ENCODE measurements at regions not wholly inside any gene's neighbourhood (a gene's known extent, or its start where the extent isn't known, plus 50 kb on each side); places are given as distances from the start of the nearest gene placed in this dataset.

GRCh38 chr6:41996997-41997396 is 53.3 kb upstream of the TAF8 start:
- Histone ChIP-seq H3K27ac (ENCODE audit: low read length) (peak overlapping the region; percentile 77), H3K4me1 (ENCODE audit: control insufficient read depth, insufficient read depth, low read length) (peaks cover 9% of the 10 kb centered on the region), H3K27me3 (ENCODE audit: control insufficient read depth, insufficient read depth, low read length) (no peaks in the 10 kb centered on the region), H3K4me3 (ENCODE audit: low read length) (no peak overlapping the region), H3K9me3 (ENCODE audit: control insufficient read depth, low read depth, low read length) (no peaks in the 10 kb centered on the region), H3K36me3 (ENCODE audit: control insufficient read depth, insufficient read depth, low read length) (no peaks in the 10 kb centered on the region)
- peak; percentile 88 to 95 for DNase-seq
- WGBS (ENCODE audit: insufficient coverage, low lambda C conversion rate) = no CpG with 5 or more reads among the region's 2 CpGs

- peak overlapping the region; percentile 77 for H3K27ac ChIP-seq (ENCODE audit: low read length)
Measured at GRCh38 chr6:41997456-41997855, 52.9 kb upstream of the TAF8 start.

More at GRCh38 chr6:41997456-41997855, 52.9 kb upstream of the TAF8 start:
- H3K27me3 ChIP-seq (ENCODE audit: control insufficient read depth, insufficient read depth, low read length) = no peaks in the 10 kb centered on the region
- no peaks in the 10 kb centered on the region for H3K36me3 ChIP-seq (ENCODE audit: control insufficient read depth, insufficient read depth, low read length)
- no peaks in the 10 kb centered on the region for H3K9me3 ChIP-seq (ENCODE audit: control insufficient read depth, low read depth, low read length)
- DNase-seq = no peak
- peaks cover 9% of the 10 kb centered on the region for H3K4me1 ChIP-seq (ENCODE audit: control insufficient read depth, insufficient read depth, low read length)
- H3K4me3 ChIP-seq (ENCODE audit: low read length) = no peak overlapping the region
- WGBS (ENCODE audit: insufficient coverage, low lambda C conversion rate) = no CpG with 5 or more reads among the region's 2 CpGs

All from large intestine (tissue), 3 donors.